Caco-2 (cell line): ENCODE measurements at regions not wholly inside any gene's neighbourhood (a gene's known extent, or its start where the extent isn't known, plus 50 kb on each side); places are given as distances from the start of the nearest gene placed in this dataset.
"Not testable (repeated sequence)": the region's sequence is repeated elsewhere in the genome, so short reads cannot be mapped to it uniquely, and the experiment has no call there.

Experiments used
- BruUV-seq: library from RNA; stranded (reverse); fragments of 400-500 nt; replicated peaks from 2 replicates; lab custom pipeline; 2021; lab: Mats Ljungman, UMichigan
- CTCF ChIA-PET: fragments of 300-600 bp; sonication (Branson Sonifier 250); formaldehyde crosslinking; loops from one replicate; lab custom pipeline; 2022; ENCODE audit warnings: antibody characterized with exemption; lab: Charles Lee
- POLR2A ChIA-PET: fragments of 300-600 bp; sonication (Branson Sonifier 250); formaldehyde crosslinking; loops from one replicate; lab custom pipeline; 2022; ENCODE audit warnings: antibody characterized with exemption; lab: Charles Lee
- DNase-seq, 2 experiments: peaks; one replicate each; pipeline versions ENCODE4 v3.0.0 to v3.0.0-alpha.2; 2020 to 2022
- H3K27me3 ChIP-seq: replicated peaks from 2 replicates; pipeline ENCODE4 v1.6.0; 2011; ENCODE audit warnings: low read length; ENCODE audit not compliant: control insufficient read depth, insufficient read depth
- H3K36me3 ChIP-seq: 2 replicates; pipeline ENCODE4 v1.5.1; 2011; ENCODE audit warnings: low read length; ENCODE audit not compliant: control insufficient read depth, insufficient read depth
- H3K4me1 ChIP-seq: fragments of 250-450 bp; sonication (Bioruptor Pico); 2 replicates; pipeline ENCODE4 v1.5.1; 2020; ENCODE audit warnings: mild to moderate bottlenecking
- H3K4me3 ChIP-seq: 2 replicates; pipeline ENCODE4 v1.5.1; 2011; ENCODE audit warnings: low read depth, mild to moderate bottlenecking, control low read depth, low read length
- H3K9me3 ChIP-seq: fragments of 250-450 bp; sonication (Bioruptor Pico); 2 replicates; pipeline ENCODE4 v1.5.1; 2020; ENCODE audit warnings: mild to moderate bottlenecking, moderate library complexity
- H3K27ac Mint-ChIP-seq: one replicate; pipeline ENCODE4 v1.8.0; 2022; ENCODE audit warnings: mixed read lengths; ENCODE audit not compliant: unreplicated experiment
- H3K27me3 Mint-ChIP-seq: one replicate; pipeline ENCODE4 v1.8.0; 2022; ENCODE audit warnings: mixed read lengths; ENCODE audit not compliant: insufficient read depth, unreplicated experiment
- H3K36me3 Mint-ChIP-seq: one replicate; pipeline ENCODE4 v1.8.0; 2022; ENCODE audit warnings: mild to moderate bottlenecking, mixed read lengths; ENCODE audit not compliant: insufficient read depth, unreplicated experiment
- H3K4me1 Mint-ChIP-seq: one replicate; pipeline ENCODE4 v1.8.0; 2022; ENCODE audit warnings: low read depth, mixed read lengths; ENCODE audit not compliant: unreplicated experiment
- H3K4me3 Mint-ChIP-seq: one replicate; pipeline ENCODE4 v1.8.0; 2022; ENCODE audit warnings: mild to moderate bottlenecking, moderate library complexity, mixed read lengths; ENCODE audit not compliant: unreplicated experiment
- H3K9me3 Mint-ChIP-seq: one replicate; pipeline ENCODE4 v1.8.0; 2022; ENCODE audit warnings: mixed read lengths; ENCODE audit not compliant: unreplicated experiment
- intact Hi-C: fragments of 100-400 bp; cut with micrococcal nuclease; formaldehyde crosslinking; loops from one replicate; pipeline ENCODE4 v1.10.0; 2022; ENCODE audit not compliant: unreplicated experiment
- TF ChIP-seq, protein P1 (sequence below), 2 experiments: fragments of 200-600 bp in 1 of 2; IDR thresholded peaks; 1 replicate in 1 of 2; 2 replicates in 1 of 2; pipeline versions ENCODE4 v1.5.1 to v1.8.0; 2011 to 2022; ENCODE audit warnings: antibody characterized with exemption in 1 of 2, control low read depth in 1 of 2, inconsistent platforms in 1 of 2, low read depth in 1 of 2, low read length in 1 of 2, mild to moderate bottlenecking in 1 of 2, moderate library complexity in 1 of 2; ENCODE audit not compliant: insufficient read depth in 1 of 2, severe bottlenecking in 1 of 2, unreplicated experiment in 1 of 2

DNA sequence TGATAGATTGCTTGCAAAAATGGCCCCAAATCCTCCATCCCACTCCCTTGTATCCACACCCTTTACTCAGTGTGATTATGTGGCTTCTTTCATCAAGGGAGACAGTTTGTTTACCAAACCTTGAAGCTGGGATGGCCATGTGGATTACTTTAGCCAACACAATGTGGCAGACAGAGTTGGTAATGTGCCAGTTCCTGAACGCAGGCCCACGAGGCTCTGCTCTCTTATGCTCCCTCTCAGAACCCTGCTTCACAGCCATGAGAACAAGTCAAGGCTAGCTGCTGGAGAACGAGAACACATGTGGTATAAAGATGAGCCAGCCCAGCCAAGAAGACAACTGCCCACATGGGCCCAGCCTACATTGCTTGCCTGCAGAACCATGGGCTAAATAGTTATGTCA, 162.3 kb downstream of the NDUFA12 start:
- DNase-seq: no peak
- no peaks in the 10 kb centered on the region for H3K36me3 Mint-ChIP-seq
- no peaks in the 10 kb centered on the region for H3K9me3 ChIP-seq
- H3K27me3 ChIP-seq: no peaks in the 10 kb centered on the region
- H3K4me3 ChIP-seq: no peak overlapping the region
- CTCF ChIA-PET: no interaction called here
- H3K27me3 Mint-ChIP-seq: peaks cover 4% of the 10 kb centered on the region
- TF ChIP-seq, protein P1, sequence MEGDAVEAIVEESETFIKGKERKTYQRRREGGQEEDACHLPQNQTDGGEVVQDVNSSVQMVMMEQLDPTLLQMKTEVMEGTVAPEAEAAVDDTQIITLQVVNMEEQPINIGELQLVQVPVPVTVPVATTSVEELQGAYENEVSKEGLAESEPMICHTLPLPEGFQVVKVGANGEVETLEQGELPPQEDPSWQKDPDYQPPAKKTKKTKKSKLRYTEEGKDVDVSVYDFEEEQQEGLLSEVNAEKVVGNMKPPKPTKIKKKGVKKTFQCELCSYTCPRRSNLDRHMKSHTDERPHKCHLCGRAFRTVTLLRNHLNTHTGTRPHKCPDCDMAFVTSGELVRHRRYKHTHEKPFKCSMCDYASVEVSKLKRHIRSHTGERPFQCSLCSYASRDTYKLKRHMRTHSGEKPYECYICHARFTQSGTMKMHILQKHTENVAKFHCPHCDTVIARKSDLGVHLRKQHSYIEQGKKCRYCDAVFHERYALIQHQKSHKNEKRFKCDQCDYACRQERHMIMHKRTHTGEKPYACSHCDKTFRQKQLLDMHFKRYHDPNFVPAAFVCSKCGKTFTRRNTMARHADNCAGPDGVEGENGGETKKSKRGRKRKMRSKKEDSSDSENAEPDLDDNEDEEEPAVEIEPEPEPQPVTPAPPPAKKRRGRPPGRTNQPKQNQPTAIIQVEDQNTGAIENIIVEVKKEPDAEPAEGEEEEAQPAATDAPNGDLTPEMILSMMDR (IDR thresholded peaks at IDR 0.05; ENCODE audit: insufficient read depth in 1 of 2, low read depth in 1 of 2, low read length in 1 of 2, severe bottlenecking in 1 of 2, unreplicated experiment in 1 of 2): no peak
- no peak overlapping the region for H3K4me3 Mint-ChIP-seq
- H3K27ac Mint-ChIP-seq: no peak overlapping the region
- H3K9me3 Mint-ChIP-seq: peaks cover 10% of the 10 kb centered on the region
- H3K4me1 ChIP-seq: no peaks in the 10 kb centered on the region
- H3K4me1 Mint-ChIP-seq: no peaks in the 10 kb centered on the region
- intact Hi-C loops: no loop called here
- no peaks in the 10 kb centered on the region for H3K36me3 ChIP-seq
- POLR2A ChIA-PET: interaction anchor here (0.6 kb wide), 1 partner anchor 236 kb away, joined by 5 read pairs; no protein-coding TSS in a partner anchor
- BruUV-seq: no TSS peak

- no TSS peak for BruUV-seq
- H3K36me3 ChIP-seq: no peaks in the 10 kb centered on the region
- H3K9me3 ChIP-seq: no peaks in the 10 kb centered on the region
- H3K4me3 ChIP-seq: no peak overlapping the region
- no peaks in the 10 kb centered on the region for H3K36me3 Mint-ChIP-seq
- no peaks in the 10 kb centered on the region for H3K4me1 ChIP-seq
- POLR2A ChIA-PET: no interaction called here
- TF ChIP-seq, protein P1 (IDR thresholded peaks at IDR 0.05; ENCODE audit: insufficient read depth in 1 of 2, low read depth in 1 of 2, low read length in 1 of 2, severe bottlenecking in 1 of 2, unreplicated experiment in 1 of 2): no peak
- peaks cover 10% of the 10 kb centered on the region for H3K9me3 Mint-ChIP-seq
- CTCF ChIA-PET: no interaction called here
- intact Hi-C loops: no loop called here
- H3K27ac Mint-ChIP-seq: no peak overlapping the region
- no peaks in the 10 kb centered on the region for H3K4me1 Mint-ChIP-seq
- H3K27me3 Mint-ChIP-seq: peaks cover 4% of the 10 kb centered on the region
- no peak overlapping the region for H3K4me3 Mint-ChIP-seq
- no peaks in the 10 kb centered on the region for H3K27me3 ChIP-seq
- DNase-seq: no peak
Observed at GRCh38 chr12:94839347-94839746, 164.2 kb downstream of the NDUFA12 start.

- H3K4me3 Mint-ChIP-seq, H3K4me3 ChIP-seq, H3K4me1 Mint-ChIP-seq, BruUV-seq, CTCF ChIA-PET, H3K9me3 ChIP-seq, H3K27ac Mint-ChIP-seq, H3K36me3 Mint-ChIP-seq, intact Hi-C loops, POLR2A ChIA-PET, H3K4me1 ChIP-seq, H3K27me3 Mint-ChIP-seq, H3K27me3 ChIP-seq, H3K36me3 ChIP-seq, H3K9me3 Mint-ChIP-seq, DNase-seq: not testable (repeated sequence)
Observed at GRCh38 chr12:94836952-94837670, 166.4 kb downstream of the NDUFA12 start.
